Cardiac muscle cell (in vitro differentiated cells and primary cell): ENCODE measurements at regions not wholly inside any gene's neighbourhood (a gene's known extent, or its start where the extent isn't known, plus 50 kb on each side); places are given as distances from the start of the nearest gene placed in this dataset.

ENCODE experiments used
- DNase-seq, 2 donors: peaks; one replicate each; pipeline versions ENCODE4 v3.0.0 to v3.0.0-alpha.2; 2010 to 2017; ENCODE audit warnings: low read depth in 1 of 2, low spot score in 1 of 2
- H3K27ac ChIP-seq: fragments of 200-600 bp; sonication (generic); 2 replicates; pipeline ENCODE4 v1.5.1; 2016
- H3K27me3 ChIP-seq: fragments of 200-600 bp; sonication (generic); 2 replicates; pipeline ENCODE4 v1.6.0; 2016; ENCODE audit warnings: control low read depth
- H3K36me3 ChIP-seq: fragments of 200-600 bp; sonication (generic); 2 replicates; pipeline ENCODE4 v1.5.1; 2016; ENCODE audit warnings: control low read depth
- H3K4me1 ChIP-seq: fragments of 200-600 bp; sonication (generic); 2 replicates; pipeline ENCODE4 v1.8.1; 2017; ENCODE audit warnings: low read depth, mild to moderate bottlenecking, mixed run types
- H3K4me3 ChIP-seq: fragments of 200-600 bp; sonication (generic); 2 replicates; pipeline ENCODE4 v1.5.1; 2016; ENCODE audit warnings: mild to moderate bottlenecking
- H3K9me3 ChIP-seq: fragments of 200-600 bp; sonication (generic); 2 replicates; pipeline ENCODE4 v1.5.1; 2017; ENCODE audit warnings: low read depth, mild to moderate bottlenecking, control low read depth
- CTCF ChIP-seq: IDR thresholded peaks from 2 replicates; pipeline ENCODE4 v1.5.1; 2012; ENCODE audit warnings: low read depth, mild to moderate bottlenecking, low read length

- Histone ChIP-seq H3K9me3 (no peaks in the 10 kb centered on the region), H3K27ac (no peak overlapping the region), H3K27me3 (peaks cover 34% of the 10 kb centered on the region), H3K36me3 (no peaks in the 10 kb centered on the region), H3K4me1 (no peaks in the 10 kb centered on the region), H3K4me3 (no peak overlapping the region)
- peak; percentile 92 to 95 for DNase-seq
- peak; percentile 96 for TF ChIP-seq CTCF
Observed at GRCh38 chr1:181142096-181142958, 53.8 kb downstream of the IER5 start.

- no peak for TF ChIP-seq CTCF
- H3K4me1 ChIP-seq, result no peaks in the 10 kb centered on the region
- H3K9me3 ChIP-seq, result no peaks in the 10 kb centered on the region
- H3K27me3 ChIP-seq, result peaks cover 34% of the 10 kb centered on the region
- H3K4me3 ChIP-seq, result no peak overlapping the region
- no peak for DNase-seq
- no peak overlapping the region for H3K27ac ChIP-seq
- H3K36me3 ChIP-seq, result no peaks in the 10 kb centered on the region
Observed at GRCh38 chr1:181143102-181143859, 54.8 kb downstream of the IER5 start.

- H3K27me3 ChIP-seq, result peaks cover 25% of the 10 kb centered on the region
- peaks cover 3% of the 10 kb centered on the region for H3K4me1 ChIP-seq
- no peaks in the 10 kb centered on the region for H3K9me3 ChIP-seq
- no peak for TF ChIP-seq CTCF
- DNase-seq, result no peak
- no peaks in the 10 kb centered on the region for H3K36me3 ChIP-seq
- H3K27ac ChIP-seq, result no peak overlapping the region
- H3K4me3 ChIP-seq, result no peak overlapping the region
Observed at GRCh38 chr1:181144238-181144637, 55.7 kb downstream of the IER5 start.

GRCh38 chr1:181148636-181149035 is 60.1 kb downstream of the IER5 start:
- no peak overlapping the region for H3K27ac ChIP-seq
- no peaks in the 10 kb centered on the region for H3K27me3 ChIP-seq
- no peak overlapping the region for H3K4me3 ChIP-seq
- H3K4me1 ChIP-seq, result peaks cover 33% of the 10 kb centered on the region
- H3K36me3 ChIP-seq, result no peaks in the 10 kb centered on the region
- no peak for TF ChIP-seq CTCF
- H3K9me3 ChIP-seq, result no peaks in the 10 kb centered on the region
- no peak for DNase-seq

- H3K4me3 ChIP-seq, result no peak overlapping the region
- H3K4me1 ChIP-seq, result peaks cover 36% of the 10 kb centered on the region
- H3K36me3 ChIP-seq, result no peaks in the 10 kb centered on the region
- no peaks in the 10 kb centered on the region for H3K9me3 ChIP-seq
- no peaks in the 10 kb centered on the region for H3K27me3 ChIP-seq
- DNase-seq, result no peak
- no peak overlapping the region for H3K27ac ChIP-seq
- no peak for TF ChIP-seq CTCF
Observed at GRCh38 chr1:181149326-181150125, 61.0 kb downstream of the IER5 start.
